GM12873 (cell line): ENCODE measurements at regions not wholly inside any gene's neighbourhood (a gene's known extent, or its start where the extent isn't known, plus 50 kb on each side); places are given as distances from the start of the nearest gene placed in this dataset.

Experiments used
- TF ChIP-seq, protein P1 (sequence below): IDR thresholded peaks from 2 replicates; pipeline ENCODE4 v1.5.1; 2012; ENCODE audit warnings: low read depth, mild to moderate bottlenecking, moderate library complexity, low read length, control low read depth; ENCODE audit not compliant: insufficient read depth; ENCODE audit errors: missing control alignments

DNA sequence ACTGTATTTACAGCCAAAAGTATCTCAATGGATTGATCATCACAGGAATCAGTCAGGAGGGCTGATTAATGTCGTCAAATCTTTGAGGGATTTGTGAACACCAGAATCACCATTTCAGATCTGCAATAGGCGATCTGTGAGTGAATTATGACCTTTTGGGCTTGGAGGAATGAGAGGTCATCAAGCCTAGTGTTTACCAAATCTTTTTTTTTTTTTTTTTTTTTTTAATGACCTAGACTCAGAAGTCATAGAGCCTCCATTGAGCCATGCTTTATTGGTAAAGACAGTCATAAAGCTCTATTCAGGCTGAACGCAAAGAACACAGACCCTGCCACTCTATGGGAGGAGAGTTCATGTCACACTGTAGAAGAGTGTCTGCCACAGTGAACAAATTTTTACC is 97.7 kb downstream of the SOCS6 start:
- TF ChIP-seq, protein P1, sequence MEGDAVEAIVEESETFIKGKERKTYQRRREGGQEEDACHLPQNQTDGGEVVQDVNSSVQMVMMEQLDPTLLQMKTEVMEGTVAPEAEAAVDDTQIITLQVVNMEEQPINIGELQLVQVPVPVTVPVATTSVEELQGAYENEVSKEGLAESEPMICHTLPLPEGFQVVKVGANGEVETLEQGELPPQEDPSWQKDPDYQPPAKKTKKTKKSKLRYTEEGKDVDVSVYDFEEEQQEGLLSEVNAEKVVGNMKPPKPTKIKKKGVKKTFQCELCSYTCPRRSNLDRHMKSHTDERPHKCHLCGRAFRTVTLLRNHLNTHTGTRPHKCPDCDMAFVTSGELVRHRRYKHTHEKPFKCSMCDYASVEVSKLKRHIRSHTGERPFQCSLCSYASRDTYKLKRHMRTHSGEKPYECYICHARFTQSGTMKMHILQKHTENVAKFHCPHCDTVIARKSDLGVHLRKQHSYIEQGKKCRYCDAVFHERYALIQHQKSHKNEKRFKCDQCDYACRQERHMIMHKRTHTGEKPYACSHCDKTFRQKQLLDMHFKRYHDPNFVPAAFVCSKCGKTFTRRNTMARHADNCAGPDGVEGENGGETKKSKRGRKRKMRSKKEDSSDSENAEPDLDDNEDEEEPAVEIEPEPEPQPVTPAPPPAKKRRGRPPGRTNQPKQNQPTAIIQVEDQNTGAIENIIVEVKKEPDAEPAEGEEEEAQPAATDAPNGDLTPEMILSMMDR: no peak

DNA sequence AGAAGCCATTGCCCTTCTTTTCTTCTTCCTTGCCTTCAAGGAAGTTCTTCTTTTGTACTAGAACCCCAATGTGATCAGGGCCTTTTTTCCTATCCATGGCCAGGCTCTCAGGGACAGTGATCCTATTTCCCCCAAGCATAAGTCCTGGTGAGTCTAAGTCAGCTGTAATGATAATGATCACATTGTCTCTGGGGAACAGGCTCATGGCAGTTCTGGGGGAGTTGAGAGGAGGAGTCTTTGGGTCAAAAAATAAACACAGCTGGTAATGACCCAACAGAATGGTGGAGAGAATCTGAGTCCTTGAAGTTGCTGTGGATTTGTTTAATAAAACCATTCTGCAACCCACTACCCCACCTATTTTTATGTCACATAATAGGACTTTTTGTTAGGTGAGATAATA is 96.6 kb downstream of the SOCS6 start:
- TF ChIP-seq, protein P1: no peak

GRCh38 chr18:70384181-70384790 is 95.4 kb downstream of the SOCS6 start:
- TF ChIP-seq, protein P1: no peak

- TF ChIP-seq, protein P1: no peak
Measured at GRCh38 chr18:70382992-70383717, 94.3 kb downstream of the SOCS6 start.

GRCh38 chr18:70382017-70382416 is 93.2 kb downstream of the SOCS6 start:
- TF ChIP-seq, protein P1: no peak

DNA sequence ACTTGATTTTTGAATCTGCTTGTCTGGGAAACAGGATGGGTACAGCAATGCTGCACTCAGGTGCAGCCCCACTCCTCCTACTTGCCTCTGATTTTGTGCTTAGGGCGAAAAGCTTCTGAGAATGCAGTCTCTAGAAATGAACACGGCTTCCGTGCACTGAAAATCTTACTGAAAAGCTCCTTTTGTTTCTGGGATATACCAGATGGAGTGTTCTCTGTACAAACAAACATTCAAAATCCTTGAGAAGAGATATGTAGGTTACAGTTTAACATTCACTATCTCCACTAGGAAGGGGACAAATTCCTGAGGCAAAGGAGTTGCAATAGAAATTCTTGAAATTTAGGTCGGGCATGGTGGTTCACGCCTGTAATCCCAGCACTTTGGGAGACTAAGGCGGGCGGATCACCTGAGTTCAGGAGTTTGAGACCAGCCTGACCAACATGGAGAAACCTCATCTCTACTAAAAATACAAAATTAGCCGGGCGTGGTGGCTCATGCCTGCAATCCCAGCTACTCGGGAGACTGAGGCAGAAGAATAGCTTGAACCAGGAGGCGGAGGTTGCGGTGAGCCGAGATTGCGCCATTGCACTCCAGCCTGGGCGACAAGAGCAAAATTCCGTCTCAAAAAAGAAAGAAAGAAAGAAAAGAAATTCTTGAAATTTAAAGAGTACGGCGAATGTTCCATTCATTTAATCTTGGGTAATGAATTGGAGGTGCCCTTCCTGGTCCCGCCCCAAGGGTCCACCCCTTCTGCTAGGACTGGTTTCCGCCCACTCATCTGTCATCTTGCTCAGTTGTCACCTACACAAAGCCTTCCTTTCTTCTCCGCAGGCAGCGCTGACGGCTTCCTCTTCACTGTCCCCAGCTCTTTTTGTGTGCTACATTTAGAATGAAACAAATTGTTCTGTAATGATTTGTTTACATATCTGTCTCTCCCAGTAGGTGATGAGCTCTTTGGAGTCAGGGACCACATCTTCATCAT is 92.4 kb downstream of the SOCS6 start:
- TF ChIP-seq, protein P1: no peak
